ENCODE measurements at regions not wholly inside any gene's neighbourhood (a gene's known extent, or its start where the extent isn't known, plus 50 kb on each side); places are given as distances from the start of the nearest gene placed in this dataset.

DNA sequence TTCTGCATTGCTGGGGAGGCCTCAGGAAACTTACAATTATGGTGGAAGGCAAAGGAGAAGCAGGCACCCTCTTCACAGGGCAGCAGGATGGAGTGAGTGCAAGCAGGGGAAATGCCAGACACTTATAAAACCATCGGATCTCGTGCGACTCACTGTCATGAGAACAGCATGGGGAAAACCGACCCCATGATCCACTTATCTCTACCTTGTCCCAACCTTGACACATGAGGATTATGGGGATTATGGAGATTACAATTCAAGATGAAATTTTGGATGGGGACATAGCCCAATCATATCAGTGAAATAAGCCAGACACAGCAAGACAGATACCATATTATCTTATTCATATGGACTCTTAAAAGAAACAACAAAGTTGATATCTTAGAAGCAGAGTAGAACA, 134.9 kb downstream of the C4orf33 start:
- TF ChIP-seq, protein P1, sequence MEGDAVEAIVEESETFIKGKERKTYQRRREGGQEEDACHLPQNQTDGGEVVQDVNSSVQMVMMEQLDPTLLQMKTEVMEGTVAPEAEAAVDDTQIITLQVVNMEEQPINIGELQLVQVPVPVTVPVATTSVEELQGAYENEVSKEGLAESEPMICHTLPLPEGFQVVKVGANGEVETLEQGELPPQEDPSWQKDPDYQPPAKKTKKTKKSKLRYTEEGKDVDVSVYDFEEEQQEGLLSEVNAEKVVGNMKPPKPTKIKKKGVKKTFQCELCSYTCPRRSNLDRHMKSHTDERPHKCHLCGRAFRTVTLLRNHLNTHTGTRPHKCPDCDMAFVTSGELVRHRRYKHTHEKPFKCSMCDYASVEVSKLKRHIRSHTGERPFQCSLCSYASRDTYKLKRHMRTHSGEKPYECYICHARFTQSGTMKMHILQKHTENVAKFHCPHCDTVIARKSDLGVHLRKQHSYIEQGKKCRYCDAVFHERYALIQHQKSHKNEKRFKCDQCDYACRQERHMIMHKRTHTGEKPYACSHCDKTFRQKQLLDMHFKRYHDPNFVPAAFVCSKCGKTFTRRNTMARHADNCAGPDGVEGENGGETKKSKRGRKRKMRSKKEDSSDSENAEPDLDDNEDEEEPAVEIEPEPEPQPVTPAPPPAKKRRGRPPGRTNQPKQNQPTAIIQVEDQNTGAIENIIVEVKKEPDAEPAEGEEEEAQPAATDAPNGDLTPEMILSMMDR (conservative IDR thresholded peaks at IDR 0.05; ENCODE audit: low read depth, low read length): no peak
- TF ChIP-seq MXI1 (IDR thresholded peaks at IDR 0.05; ENCODE audit: borderline replicate concordance, low read depth, low read length): no peak
- no peak for TF ChIP-seq POLR2A (IDR thresholded peaks at IDR 0.05; ENCODE audit: low read depth, low read length)
- no peak for TF ChIP-seq RCOR1 (IDR thresholded peaks at IDR 0.05; ENCODE audit: insufficient replicate concordance, low read length)
- TF ChIP-seq, protein P2, sequence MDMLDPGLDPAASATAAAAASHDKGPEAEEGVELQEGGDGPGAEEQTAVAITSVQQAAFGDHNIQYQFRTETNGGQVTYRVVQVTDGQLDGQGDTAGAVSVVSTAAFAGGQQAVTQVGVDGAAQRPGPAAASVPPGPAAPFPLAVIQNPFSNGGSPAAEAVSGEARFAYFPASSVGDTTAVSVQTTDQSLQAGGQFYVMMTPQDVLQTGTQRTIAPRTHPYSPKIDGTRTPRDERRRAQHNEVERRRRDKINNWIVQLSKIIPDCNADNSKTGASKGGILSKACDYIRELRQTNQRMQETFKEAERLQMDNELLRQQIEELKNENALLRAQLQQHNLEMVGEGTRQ (IDR thresholded peaks at IDR 0.05; ENCODE audit: low read depth, low read length): no peak
- no peak for TF ChIP-seq RAD21 (IDR thresholded peaks at IDR 0.05; ENCODE audit: low read length)
- no peak for TF ChIP-seq CHD1 (IDR thresholded peaks at IDR 0.05; ENCODE audit: low read depth, low read length)
- no peak for TF ChIP-seq MAFK (IDR thresholded peaks at IDR 0.05; ENCODE audit: low read depth, low read length)
- no peak for TF ChIP-seq FOS (IDR thresholded peaks at IDR 0.05; ENCODE audit: low read depth, low read length)
- no peak for TF ChIP-seq CEBPB (IDR thresholded peaks at IDR 0.05; ENCODE audit: low read depth, low read length)
- TF ChIP-seq SMC3 (IDR thresholded peaks at IDR 0.05; ENCODE audit: low read depth, low read length): no peak
- no peak for TF ChIP-seq BHLHE40 (IDR thresholded peaks at IDR 0.05; ENCODE audit: low read depth, low read length)
- TF ChIP-seq RFX5 (IDR thresholded peaks at IDR 0.05; ENCODE audit: low read depth, low read length): no peak
- TF ChIP-seq, protein P3, sequence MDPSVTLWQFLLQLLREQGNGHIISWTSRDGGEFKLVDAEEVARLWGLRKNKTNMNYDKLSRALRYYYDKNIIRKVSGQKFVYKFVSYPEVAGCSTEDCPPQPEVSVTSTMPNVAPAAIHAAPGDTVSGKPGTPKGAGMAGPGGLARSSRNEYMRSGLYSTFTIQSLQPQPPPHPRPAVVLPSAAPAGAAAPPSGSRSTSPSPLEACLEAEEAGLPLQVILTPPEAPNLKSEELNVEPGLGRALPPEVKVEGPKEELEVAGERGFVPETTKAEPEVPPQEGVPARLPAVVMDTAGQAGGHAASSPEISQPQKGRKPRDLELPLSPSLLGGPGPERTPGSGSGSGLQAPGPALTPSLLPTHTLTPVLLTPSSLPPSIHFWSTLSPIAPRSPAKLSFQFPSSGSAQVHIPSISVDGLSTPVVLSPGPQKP (IDR thresholded peaks at IDR 0.05; ENCODE audit: borderline replicate concordance, low read depth, low read length): no peak

All from IMR-90 (cell line).